Upper lobe of left lung (tissue), 6 donors: ENCODE measurements at regions not wholly inside any gene's neighbourhood (a gene's known extent, or its start where the extent isn't known, plus 50 kb on each side); places are given as distances from the start of the nearest gene placed in this dataset.
"Not testable (repeated sequence)": the region's sequence is repeated elsewhere in the genome, so short reads cannot be mapped to it uniquely, and the experiment has no call there.

ENCODE experiments used
- ATAC-seq, 2 donors: fragments of 200-7000 bp; cut with Tn5 transposase; one replicate each; pipeline ENCODE4 v1.9.1; 2022; ENCODE audit warnings: mild to moderate bottlenecking in 2 of 2, moderate library complexity in 2 of 2; ENCODE audit not compliant: low FRiP score in 2 of 2
- DNase-seq, 2 donors: peaks; one replicate each; pipeline ENCODE4 v3.0.0-alpha.2; 2019 to 2020
- H3K27ac ChIP-seq, 4 donors: fragments of 200-600 bp; sonication (generic); one replicate each; pipeline ENCODE4 v1.5.1; 2016 to 2019
- H3K27me3 ChIP-seq, 4 donors: fragments of 200-600 bp; sonication (generic); one replicate each; pipeline ENCODE4 v1.5.1; 2017 to 2019
- H3K36me3 ChIP-seq, 4 donors: fragments of 200-600 bp; sonication (generic); one replicate each; pipeline ENCODE4 v1.5.1; 2016 to 2019
- H3K4me1 ChIP-seq, 4 donors: fragments of 200-600 bp; sonication (generic); one replicate each; pipeline ENCODE4 v1.5.1; 2018 to 2019
- H3K4me3 ChIP-seq, 4 donors: fragments of 200-600 bp; sonication (generic); one replicate each; pipeline ENCODE4 v1.5.1; 2017 to 2019; ENCODE audit warnings: mild to moderate bottlenecking in 2 of 4, moderate library complexity in 1 of 4
- H3K9me3 ChIP-seq, 4 donors: fragments of 200-600 bp; sonication (generic); one replicate each; pipeline ENCODE4 v1.5.1; 2018 to 2019
- CTCF ChIP-seq, 6 experiments: fragments of 450-650 bp in 4 of 6; fragments of 200-600 bp in 2 of 6; sonication (generic) in 2 of 6; IDR thresholded peaks; one replicate each; pipeline ENCODE4 v1.5.1; 2016 to 2019; ENCODE audit warnings: antibody characterized with exemption in 6 of 6
- EP300 ChIP-seq, 4 donors: sonication (generic); formaldehyde crosslinking; IDR thresholded peaks; one replicate each; pipeline ENCODE4 v1.5.1; 2017; ENCODE audit warnings: antibody characterized with exemption in 4 of 4, control low read depth in 2 of 4
- POLR2A ChIP-seq, 4 donors: fragments of 450-650 bp; IDR thresholded peaks; one replicate each; pipeline ENCODE4 v1.5.1; 2016 to 2017; ENCODE audit warnings: antibody characterized with exemption in 4 of 4, mild to moderate bottlenecking in 2 of 4
- POLR2AphosphoS5 ChIP-seq, 2 donors: sonication (generic); formaldehyde crosslinking; IDR thresholded peaks; one replicate each; pipeline ENCODE4 v1.5.1; 2017; ENCODE audit warnings: antibody characterized with exemption in 2 of 2
- WGBS, 2 donors: methylation state at CpG; one replicate each; pipeline ENCODE4 v1.1.5; 2017 to 2018; 5-methylcytosine and 5-hydroxymethylcytosine counted together
- donor health status: DM: no; HTN: no; CAD: no; lungs with moderate emphysema.
- donor health status: DM: no; HTN: yes; CAD: no; lungs with severe emphysema.

GRCh38 chr11:14573539-14574057, 53.4 kb upstream of the PSMA1 start:
- not testable (repeated sequence) for H3K27me3 ChIP-seq, H3K36me3 ChIP-seq, ATAC-seq, H3K9me3 ChIP-seq, H3K4me3 ChIP-seq, DNase-seq, H3K27ac ChIP-seq
- peaks cover 8 to 12% (median 11%) of the 10 kb centered on the region in 4 donors for H3K4me1 ChIP-seq
- WGBS, 2 donors = 66 to 70% methylated on average over 3 of the region's 3 CpGs

GRCh38 chr11:14577292-14577691, 57.1 kb upstream of the PSMA1 start:
- H3K4me1 ChIP-seq = peaks cover 14 to 25% (median 18%) of the 10 kb centered on the region in 4 donors
- DNase-seq = no peak
- ATAC-seq = no peak
- no peaks in the 10 kb centered on the region for H3K36me3 ChIP-seq
- WGBS, 2 donors = 100% methylated on average over 1 of the region's 1 CpG
- no peaks in the 10 kb centered on the region for H3K27me3 ChIP-seq
- TF ChIP-seq POLR2AphosphoS5 (IDR thresholded peaks at IDR 0.05) (no peak), CTCF (IDR thresholded peaks at IDR 0.05) (no peak), EP300 (IDR thresholded peaks at IDR 0.05) (no peak), POLR2A (IDR thresholded peaks at IDR 0.05) (no peak)
- H3K9me3 ChIP-seq = peaks cover 0 to 6% (median 0%) of the 10 kb centered on the region in 4 donors
- H3K27ac ChIP-seq = peak overlapping the region in 3 of 4 donors; percentile 71 to 79 (median 72)
- no peak overlapping the region for H3K4me3 ChIP-seq

- H3K36me3 ChIP-seq = no peaks in the 10 kb centered on the region
- H3K4me3 ChIP-seq = peak overlapping the region in 1 of 4 donors; percentile 1
- ATAC-seq (no peak), DNase-seq (no peak)
- H3K27ac ChIP-seq = peak overlapping the region; percentile 53 to 79 (median 72)
- 64 to 85% methylated on average over 4 of the region's 4 CpGs for WGBS, 2 donors
- TF ChIP-seq EP300 (IDR thresholded peaks at IDR 0.05) (no peak), POLR2AphosphoS5 (IDR thresholded peaks at IDR 0.05) (no peak), POLR2A (IDR thresholded peaks at IDR 0.05) (no peak), CTCF (IDR thresholded peaks at IDR 0.05) (peak in 1 of 6 experiments; percentile 9)
- no peaks in the 10 kb centered on the region for H3K27me3 ChIP-seq
- peaks cover 14 to 25% (median 18%) of the 10 kb centered on the region in 4 donors for H3K4me1 ChIP-seq
- peaks cover 0 to 6% (median 0%) of the 10 kb centered on the region in 4 donors for H3K9me3 ChIP-seq
These were observed 57.8 kb upstream of the PSMA1 start for GRCh38 chr11:14577835-14578529.

- 33 to 45% methylated on average over 3 of the region's 3 CpGs for WGBS, 2 donors
- H3K27me3 ChIP-seq = no peaks in the 10 kb centered on the region
- H3K4me1 ChIP-seq = peaks cover 14 to 25% (median 18%) of the 10 kb centered on the region in 4 donors
- peak overlapping the region; percentile 53 to 79 (median 72) for H3K27ac ChIP-seq
- peak in 2 of 4 donors; percentile 55 to 78 for TF ChIP-seq EP300 (IDR thresholded peaks at IDR 0.05)
- peak; percentile 64 to 83 for TF ChIP-seq POLR2AphosphoS5 (IDR thresholded peaks at IDR 0.05)
- no peak for TF ChIP-seq CTCF (IDR thresholded peaks at IDR 0.05)
- peak in 1 of 4 donors; percentile 24 for TF ChIP-seq POLR2A (IDR thresholded peaks at IDR 0.05)
- H3K9me3 ChIP-seq = peaks cover 0 to 6% (median 0%) of the 10 kb centered on the region in 4 donors
- H3K4me3 ChIP-seq = peak overlapping the region in 1 of 4 donors; percentile 1
- H3K36me3 ChIP-seq = no peaks in the 10 kb centered on the region
- peak in 1 of 2 donors; percentile 55 for DNase-seq
- peak; percentile 81 to 84 for ATAC-seq
These were observed 58.4 kb upstream of the PSMA1 start for GRCh38 chr11:14578541-14578956.

- H3K36me3 ChIP-seq = no peaks in the 10 kb centered on the region
- H3K9me3 ChIP-seq = no peaks in the 10 kb centered on the region
- H3K4me3 ChIP-seq = no peak overlapping the region
- DNase-seq (no peak), ATAC-seq (no peak)
- H3K4me1 ChIP-seq = peaks cover 14 to 25% (median 18%) of the 10 kb centered on the region in 4 donors
- H3K27me3 ChIP-seq = no peaks in the 10 kb centered on the region
- TF ChIP-seq EP300 (IDR thresholded peaks at IDR 0.05) = no peak
- TF ChIP-seq POLR2AphosphoS5 (IDR thresholded peaks at IDR 0.05) = no peak
- TF ChIP-seq CTCF (IDR thresholded peaks at IDR 0.05) = no peak
- TF ChIP-seq POLR2A (IDR thresholded peaks at IDR 0.05) = no peak
- peak overlapping the region in 3 of 4 donors; percentile 61 to 79 (median 71) for H3K27ac ChIP-seq
These were observed 59.5 kb upstream of the PSMA1 start for GRCh38 chr11:14579646-14580045.
